Adrenal gland (tissue), 5 donors: ENCODE measurements at regions not wholly inside any gene's neighbourhood (a gene's known extent, or its start where the extent isn't known, plus 50 kb on each side); places are given as distances from the start of the nearest gene placed in this dataset.

Source experiments
- CTCF ChIP-seq, 6 experiments: fragments of 450-650 bp in 4 of 6; fragments of 200-600 bp in 2 of 6; sonication (generic) in 1 of 6; IDR thresholded peaks; 1 replicate in 5 of 6; 2 replicates in 1 of 6; pipeline versions ENCODE4 v1.5.1 to v1.8.0; 2016 to 2021; ENCODE audit warnings: antibody characterized with exemption in 6 of 6, mild to moderate bottlenecking in 2 of 6, moderate library complexity in 1 of 6
- POLR2A ChIP-seq, 2 donors: fragments of 450-650 bp; IDR thresholded peaks; one replicate each; pipeline ENCODE4 v1.6.1; 2017; ENCODE audit warnings: antibody characterized with exemption in 2 of 2, mild to moderate bottlenecking in 2 of 2, moderate library complexity in 1 of 2
- donor health status: DM: no; HTN: no; CAD: no.

DNA sequence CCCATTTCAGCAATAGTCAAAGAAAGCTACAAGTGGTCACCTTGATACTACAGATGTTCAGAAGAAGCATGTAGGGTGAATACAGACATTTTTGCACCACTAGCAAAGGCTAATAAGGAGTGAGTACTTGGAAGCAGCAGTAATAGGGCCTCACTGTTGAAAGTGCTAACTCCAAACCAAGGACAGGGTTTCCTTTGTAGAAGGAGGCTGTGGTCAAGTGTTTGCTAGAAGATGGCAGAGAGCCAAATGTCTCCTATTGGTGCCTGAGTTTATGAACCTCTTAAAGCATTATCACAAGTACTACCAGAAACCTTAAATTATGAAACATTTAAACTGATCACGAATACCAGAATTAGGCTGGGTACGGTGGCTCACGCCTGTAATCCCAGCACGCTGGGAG is 308.1 kb downstream of the ZEB2 start:
- TF ChIP-seq CTCF (IDR thresholded peaks at IDR 0.05) (no peak), POLR2A (IDR thresholded peaks at IDR 0.05) (no peak)
